ENCODE measurements at regions not wholly inside any gene's neighbourhood (a gene's known extent, or its start where the extent isn't known, plus 50 kb on each side); places are given as distances from the start of the nearest gene placed in this dataset.

DNA sequence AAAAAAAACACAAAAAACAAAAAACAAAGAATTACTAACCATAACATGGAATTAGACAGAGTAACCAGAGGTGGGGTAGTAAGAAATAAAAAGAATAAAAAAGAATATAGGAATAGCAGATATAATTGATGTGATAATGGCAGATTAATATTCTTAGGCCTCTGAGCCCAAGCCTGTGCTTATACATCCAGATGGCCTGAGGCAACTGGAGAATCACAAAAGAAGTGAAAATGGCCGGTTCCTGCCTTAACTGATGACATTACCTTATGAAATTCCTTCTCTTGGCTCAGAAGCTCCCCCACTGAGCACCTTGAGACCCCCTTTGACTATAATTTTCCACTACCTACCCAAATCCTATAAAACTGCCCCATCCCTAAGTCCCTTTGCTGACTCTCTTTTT is 95.1 kb upstream of the MSH6 start:
- in situ Hi-C loops (cut with MboI; ENCODE audit: low sequenced_read_pairs, unreplicated experiment) = no loop called here
- DNase-seq (ENCODE audit: low spot score) = no peak
- TF ChIP-seq, protein P1, sequence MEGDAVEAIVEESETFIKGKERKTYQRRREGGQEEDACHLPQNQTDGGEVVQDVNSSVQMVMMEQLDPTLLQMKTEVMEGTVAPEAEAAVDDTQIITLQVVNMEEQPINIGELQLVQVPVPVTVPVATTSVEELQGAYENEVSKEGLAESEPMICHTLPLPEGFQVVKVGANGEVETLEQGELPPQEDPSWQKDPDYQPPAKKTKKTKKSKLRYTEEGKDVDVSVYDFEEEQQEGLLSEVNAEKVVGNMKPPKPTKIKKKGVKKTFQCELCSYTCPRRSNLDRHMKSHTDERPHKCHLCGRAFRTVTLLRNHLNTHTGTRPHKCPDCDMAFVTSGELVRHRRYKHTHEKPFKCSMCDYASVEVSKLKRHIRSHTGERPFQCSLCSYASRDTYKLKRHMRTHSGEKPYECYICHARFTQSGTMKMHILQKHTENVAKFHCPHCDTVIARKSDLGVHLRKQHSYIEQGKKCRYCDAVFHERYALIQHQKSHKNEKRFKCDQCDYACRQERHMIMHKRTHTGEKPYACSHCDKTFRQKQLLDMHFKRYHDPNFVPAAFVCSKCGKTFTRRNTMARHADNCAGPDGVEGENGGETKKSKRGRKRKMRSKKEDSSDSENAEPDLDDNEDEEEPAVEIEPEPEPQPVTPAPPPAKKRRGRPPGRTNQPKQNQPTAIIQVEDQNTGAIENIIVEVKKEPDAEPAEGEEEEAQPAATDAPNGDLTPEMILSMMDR (IDR thresholded peaks at IDR 0.05; ENCODE audit: borderline replicate concordance, control extremely low read depth, extremely low read depth, insufficient read depth, missing control alignments) = no peak

DNA sequence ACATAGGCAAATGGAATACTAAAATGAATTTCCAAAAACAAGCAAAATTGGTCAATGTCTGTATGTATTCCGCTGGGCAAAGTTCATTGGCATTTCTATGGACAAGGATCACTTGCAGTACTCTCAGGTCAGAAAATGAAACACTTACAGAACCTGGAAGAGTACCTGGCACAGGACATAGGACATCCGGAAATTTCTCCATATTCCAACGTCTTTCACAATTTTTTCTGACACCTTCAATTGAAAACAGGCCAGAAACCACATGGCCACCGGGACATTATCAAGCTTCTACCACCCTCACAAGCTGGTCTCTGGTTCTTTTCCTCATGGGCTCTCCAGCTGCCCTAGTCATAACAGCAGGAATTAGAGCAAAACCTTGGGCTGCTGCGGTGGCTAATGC is 96.9 kb upstream of the MSH6 start:
- in situ Hi-C loops (cut with MboI; ENCODE audit: low sequenced_read_pairs, unreplicated experiment) = no loop called here
- TF ChIP-seq, protein P1 (IDR thresholded peaks at IDR 0.05; ENCODE audit: borderline replicate concordance, control extremely low read depth, extremely low read depth, insufficient read depth, missing control alignments) = no peak
- DNase-seq (ENCODE audit: low spot score) = no peak

DNA sequence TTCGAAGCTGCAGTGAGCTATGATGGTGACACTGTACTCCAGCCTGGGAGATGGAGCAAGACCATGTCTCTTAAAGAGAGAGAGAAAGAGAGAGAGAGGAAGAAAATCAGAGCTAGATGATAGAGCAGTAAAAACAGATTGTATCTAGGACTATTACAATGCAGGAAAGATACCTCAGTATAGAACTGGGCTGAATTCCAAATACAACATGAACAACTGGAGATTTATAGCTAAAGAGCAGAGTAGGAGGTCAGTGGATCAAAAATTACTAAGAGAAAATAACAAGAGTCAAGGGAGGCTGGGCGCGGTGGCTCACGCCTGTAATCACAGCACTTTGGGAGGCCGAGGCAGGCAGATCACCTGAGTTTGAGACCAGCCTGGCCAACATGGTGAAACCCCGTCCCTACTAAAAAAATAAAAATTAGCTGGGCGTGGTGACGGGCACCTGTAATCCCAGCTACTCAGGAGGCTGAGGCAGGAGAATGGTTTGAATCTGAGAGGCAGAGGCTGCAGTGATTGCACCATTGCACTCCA is 100.7 kb upstream of the MSH6 start:
- in situ Hi-C loops (cut with MboI; ENCODE audit: low sequenced_read_pairs, unreplicated experiment) = no loop called here
- TF ChIP-seq, protein P1 (IDR thresholded peaks at IDR 0.05; ENCODE audit: borderline replicate concordance, control extremely low read depth, extremely low read depth, insufficient read depth, missing control alignments) = no peak

DNA sequence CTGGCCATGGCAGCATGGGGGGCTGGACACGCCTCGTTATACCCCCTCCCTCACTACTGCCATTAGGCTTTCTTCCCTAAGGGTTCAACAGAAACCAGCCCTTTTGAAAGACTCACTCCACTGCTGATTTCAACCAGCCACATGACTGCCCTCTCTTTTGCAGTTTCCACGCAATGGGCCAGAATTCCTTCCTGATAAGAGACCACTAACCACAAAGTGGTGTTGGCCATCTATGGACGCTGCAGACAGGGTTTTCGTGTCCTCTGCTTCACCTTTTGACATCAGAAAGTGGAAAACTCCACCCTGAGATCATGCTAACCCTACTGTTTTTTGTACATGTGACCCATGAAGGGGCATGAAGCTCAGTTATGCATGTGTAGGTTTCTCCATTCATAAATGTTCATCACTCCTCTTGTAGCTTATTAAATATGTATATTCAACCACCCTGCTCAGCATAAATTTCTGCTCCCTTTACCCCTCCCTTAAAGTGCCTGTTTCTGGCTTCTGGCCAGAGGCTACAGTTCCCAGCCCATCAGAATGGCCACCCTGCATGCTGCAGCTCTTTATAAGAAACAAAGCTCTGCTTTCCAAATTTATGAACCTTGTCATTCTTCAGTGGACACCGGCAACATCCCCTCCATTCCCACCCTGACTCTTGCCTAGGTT is 105.6 kb upstream of the KCNK12 start:
- no peak for DNase-seq (ENCODE audit: low spot score)
- in situ Hi-C loops (cut with MboI; ENCODE audit: low sequenced_read_pairs, unreplicated experiment) = no loop called here
- TF ChIP-seq, protein P1 (IDR thresholded peaks at IDR 0.05; ENCODE audit: borderline replicate concordance, control extremely low read depth, extremely low read depth, insufficient read depth, missing control alignments) = no peak

More for the DNA sequence above, 100.7 kb upstream of the MSH6 start:
- DNase-seq (ENCODE audit: low spot score) = no peak

GRCh38 chr2:47675196-47675825 is 104.5 kb upstream of the KCNK12 start:
- in situ Hi-C loops (cut with MboI; ENCODE audit: low sequenced_read_pairs, unreplicated experiment) = no loop called here
- no peak for DNase-seq (ENCODE audit: low spot score)
- TF ChIP-seq, protein P1 (IDR thresholded peaks at IDR 0.05; ENCODE audit: borderline replicate concordance, control extremely low read depth, extremely low read depth, insufficient read depth, missing control alignments) = no peak

GRCh38 chr2:47666332-47666731 is 95.5 kb upstream of the KCNK12 start:
- in situ Hi-C loops (cut with MboI; ENCODE audit: low sequenced_read_pairs, unreplicated experiment) = no loop called here

More at GRCh38 chr2:47666332-47666731, 95.5 kb upstream of the KCNK12 start:
- TF ChIP-seq, protein P1 (IDR thresholded peaks at IDR 0.05; ENCODE audit: borderline replicate concordance, control extremely low read depth, extremely low read depth, insufficient read depth, missing control alignments) = no peak
- DNase-seq (ENCODE audit: low spot score) = no peak
